Mucosa of stomach (tissue), 1 donor: ENCODE measurements at regions not wholly inside any gene's neighbourhood (a gene's known extent, or its start where the extent isn't known, plus 50 kb on each side); places are given as distances from the start of the nearest gene placed in this dataset.

Experiments used
- H3K27me3 ChIP-seq: one replicate; pipeline ENCODE4 v1.7.0; 2013; ENCODE audit warnings: mild to moderate bottlenecking, low read length; ENCODE audit not compliant: control insufficient read depth, insufficient read depth
- H3K36me3 ChIP-seq: one replicate; pipeline ENCODE4 v1.7.0; 2013; ENCODE audit warnings: low read length; ENCODE audit not compliant: control insufficient read depth, insufficient read depth
- H3K4me1 ChIP-seq: one replicate; pipeline ENCODE4 v1.7.0; 2013; ENCODE audit warnings: mild to moderate bottlenecking, low read length; ENCODE audit not compliant: control insufficient read depth, insufficient read depth
- H3K4me3 ChIP-seq: one replicate; pipeline ENCODE4 v1.7.0; 2013; ENCODE audit warnings: low read length
- H3K9ac ChIP-seq: one replicate; pipeline ENCODE4 v1.7.0; 2013; ENCODE audit warnings: mild to moderate bottlenecking, low read length, moderate library complexity
- H3K9me3 ChIP-seq: one replicate; pipeline ENCODE4 v1.7.0; 2013; ENCODE audit warnings: mild to moderate bottlenecking, low read length, moderate library complexity; ENCODE audit not compliant: control insufficient read depth
- donor health status: Pancreatic carcinoma.

DNA sequence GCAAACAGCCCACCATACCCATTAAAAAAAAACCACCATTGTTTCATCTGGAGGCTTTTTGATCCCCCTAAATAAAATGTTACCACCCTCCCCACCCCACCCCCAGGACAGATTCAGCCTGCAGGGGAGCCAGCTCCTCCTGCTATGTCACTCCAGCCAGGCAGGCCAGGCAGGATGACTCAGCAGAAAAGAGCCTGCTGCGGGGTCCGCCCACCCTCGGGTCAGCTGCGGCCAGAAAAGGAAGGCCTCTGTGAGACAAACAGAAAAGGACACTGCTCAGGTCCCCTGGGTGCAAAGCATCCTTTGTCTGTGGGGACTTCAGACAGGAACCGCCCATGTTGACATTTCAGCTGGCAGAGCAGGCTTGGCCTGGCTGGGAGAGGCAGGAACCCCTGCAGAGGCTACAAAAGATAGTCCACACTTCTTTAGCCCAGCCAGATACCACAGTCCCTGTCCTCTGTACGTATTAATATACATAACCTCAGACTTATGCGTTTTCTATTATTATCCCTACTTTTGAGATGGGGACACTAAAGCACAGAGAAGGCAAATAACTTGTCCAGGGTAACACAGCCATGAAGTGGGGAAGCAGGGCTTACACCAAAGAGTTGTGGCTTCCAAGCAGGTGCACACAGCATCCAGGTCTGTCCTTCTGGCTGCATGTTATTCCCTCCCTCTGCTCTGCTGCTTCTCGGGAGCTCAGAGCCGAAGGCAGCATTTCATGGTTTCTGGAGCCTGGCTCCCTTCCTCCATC is 147.7 kb downstream of the CPEB2 start:
- Histone ChIP-seq H3K9ac (no peak overlapping the region), H3K4me3 (no peak overlapping the region), H3K36me3 (no peaks in the 10 kb centered on the region), H3K4me1 (peaks cover 10% of the 10 kb centered on the region), H3K9me3 (no peaks in the 10 kb centered on the region), H3K27me3 (no peaks in the 10 kb centered on the region)

GRCh38 chr4:15150631-15151030 is 148.3 kb downstream of the CPEB2 start:
- Histone ChIP-seq H3K9me3 (no peaks in the 10 kb centered on the region), H3K36me3 (no peaks in the 10 kb centered on the region), H3K4me1 (peaks cover 10% of the 10 kb centered on the region), H3K9ac (no peak overlapping the region), H3K4me3 (no peak overlapping the region), H3K27me3 (no peaks in the 10 kb centered on the region)

- Histone ChIP-seq H3K4me3 (no peak overlapping the region), H3K9me3 (no peaks in the 10 kb centered on the region), H3K27me3 (no peaks in the 10 kb centered on the region), H3K4me1 (peaks cover 10% of the 10 kb centered on the region), H3K36me3 (no peaks in the 10 kb centered on the region), H3K9ac (no peak overlapping the region)
Observed at GRCh38 chr4:15151033-15151432, 148.8 kb downstream of the CPEB2 start.

DNA sequence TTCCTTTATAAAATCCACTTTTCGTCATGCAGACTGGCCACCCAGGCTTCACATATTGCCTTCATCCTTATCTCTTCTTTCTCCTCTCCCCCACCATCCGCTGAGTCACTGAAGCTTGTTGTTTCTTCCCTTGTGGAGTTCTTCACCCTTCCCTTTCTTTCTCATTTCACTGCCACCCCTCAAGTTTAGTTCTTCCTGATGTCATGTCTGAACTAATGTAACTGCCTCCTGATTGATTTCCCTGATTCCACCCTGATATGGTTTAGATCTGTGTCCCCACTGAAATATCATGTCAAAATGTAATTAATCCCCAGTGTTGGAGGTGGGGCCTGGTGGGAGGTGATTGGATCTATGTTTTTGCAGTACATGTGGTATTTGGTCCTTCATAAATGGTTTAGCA is 151.4 kb downstream of the CPEB2 start:
- H3K27me3 ChIP-seq: no peaks in the 10 kb centered on the region
- no peak overlapping the region for H3K9ac ChIP-seq
- no peaks in the 10 kb centered on the region for H3K9me3 ChIP-seq
- H3K36me3 ChIP-seq: no peaks in the 10 kb centered on the region
- peaks cover 10% of the 10 kb centered on the region for H3K4me1 ChIP-seq
- H3K4me3 ChIP-seq: no peak overlapping the region

GRCh38 chr4:15158406-15159091 is 156.3 kb downstream of the CPEB2 start:
- Histone ChIP-seq H3K9me3 (no peaks in the 10 kb centered on the region), H3K4me3 (no peak overlapping the region), H3K4me1 (no peaks in the 10 kb centered on the region), H3K27me3 (no peaks in the 10 kb centered on the region), H3K36me3 (no peaks in the 10 kb centered on the region), H3K9ac (no peak overlapping the region)

DNA sequence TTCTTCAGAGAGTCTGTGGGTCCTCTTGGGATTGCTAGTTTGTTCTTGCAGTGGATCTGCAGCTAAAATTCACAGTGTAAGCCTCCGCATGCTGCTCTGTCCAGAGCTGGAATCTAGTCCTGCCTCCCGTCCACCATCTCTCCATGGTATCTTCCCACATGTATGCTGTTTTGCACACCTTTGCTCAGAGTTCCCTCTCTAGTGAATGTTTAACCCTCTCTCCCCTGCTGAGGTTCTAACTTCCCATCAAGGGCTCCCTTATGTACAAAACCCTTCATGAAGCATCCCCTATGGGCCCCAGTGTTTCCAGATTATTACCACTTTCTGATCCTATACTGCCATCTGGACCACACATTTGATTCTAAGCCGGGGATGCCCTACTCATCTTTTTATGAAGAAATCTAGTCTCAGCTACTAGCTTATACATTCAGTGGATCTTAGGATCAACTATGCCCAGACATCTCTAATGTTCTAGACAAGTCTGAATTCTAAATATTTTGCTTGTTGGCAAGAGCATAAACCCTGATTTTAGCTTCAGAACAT is 157.3 kb downstream of the CPEB2 start:
- no peaks in the 10 kb centered on the region for H3K27me3 ChIP-seq
- H3K9me3 ChIP-seq: no peaks in the 10 kb centered on the region
- H3K4me1 ChIP-seq: no peaks in the 10 kb centered on the region
- no peak overlapping the region for H3K9ac ChIP-seq
- H3K36me3 ChIP-seq: no peaks in the 10 kb centered on the region
- H3K4me3 ChIP-seq: no peak overlapping the region

- no peaks in the 10 kb centered on the region for H3K4me1 ChIP-seq
- H3K4me3 ChIP-seq: no peak overlapping the region
- no peaks in the 10 kb centered on the region for H3K36me3 ChIP-seq
- no peak overlapping the region for H3K9ac ChIP-seq
- H3K9me3 ChIP-seq: no peaks in the 10 kb centered on the region
- H3K27me3 ChIP-seq: no peaks in the 10 kb centered on the region
Observed at GRCh38 chr4:15161439-15161838, 159.2 kb downstream of the CPEB2 start.

GRCh38 chr4:15162046-15162445 is 159.8 kb downstream of the CPEB2 start:
- Histone ChIP-seq H3K27me3 (no peaks in the 10 kb centered on the region), H3K9ac (no peak overlapping the region), H3K4me1 (no peaks in the 10 kb centered on the region), H3K4me3 (no peak overlapping the region), H3K36me3 (no peaks in the 10 kb centered on the region), H3K9me3 (no peaks in the 10 kb centered on the region)

DNA sequence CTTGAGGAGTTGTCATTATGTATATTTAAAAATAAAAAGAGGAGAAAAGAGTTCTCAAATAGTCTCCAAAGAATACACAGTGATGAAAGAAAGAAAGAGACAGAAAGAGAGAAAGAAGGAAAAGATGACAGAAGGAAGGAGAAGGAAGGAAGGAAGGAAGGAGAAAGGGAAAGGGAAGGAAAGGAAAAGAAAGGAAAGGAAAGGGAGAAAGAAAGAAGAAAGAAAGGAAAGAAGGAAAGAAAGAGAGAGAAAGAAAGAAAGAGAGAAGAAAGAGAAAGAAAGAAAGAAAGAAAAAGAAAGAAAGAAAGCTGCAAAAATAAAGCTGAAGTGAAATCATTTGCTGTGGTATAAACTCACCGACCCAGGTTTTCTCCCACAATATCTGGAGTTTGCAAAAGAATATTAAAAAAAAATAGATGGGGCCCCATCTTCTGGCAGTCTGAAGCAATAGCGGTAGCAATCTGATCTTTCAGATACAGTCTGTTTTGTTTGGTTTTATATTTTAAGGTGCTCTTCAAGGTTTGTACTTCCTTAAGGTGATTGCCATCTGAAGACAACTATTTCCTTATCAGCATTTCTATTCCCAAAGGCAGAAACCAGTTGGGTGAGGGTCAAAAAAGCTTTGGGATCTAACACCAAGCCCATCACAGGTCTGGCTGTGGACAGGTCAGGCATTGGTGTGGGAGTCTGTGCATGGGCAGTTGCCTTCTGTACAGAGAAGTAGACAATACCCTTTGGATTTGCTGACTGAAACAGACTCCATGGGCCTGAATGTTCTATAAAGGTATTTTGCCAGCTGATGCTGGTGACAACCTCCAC is 160.4 kb downstream of the CPEB2 start:
- Histone ChIP-seq H3K27me3 (no peaks in the 10 kb centered on the region), H3K9me3 (no peaks in the 10 kb centered on the region), H3K36me3 (no peaks in the 10 kb centered on the region), H3K9ac (no peak overlapping the region), H3K4me3 (no peak overlapping the region), H3K4me1 (no peaks in the 10 kb centered on the region)

DNA sequence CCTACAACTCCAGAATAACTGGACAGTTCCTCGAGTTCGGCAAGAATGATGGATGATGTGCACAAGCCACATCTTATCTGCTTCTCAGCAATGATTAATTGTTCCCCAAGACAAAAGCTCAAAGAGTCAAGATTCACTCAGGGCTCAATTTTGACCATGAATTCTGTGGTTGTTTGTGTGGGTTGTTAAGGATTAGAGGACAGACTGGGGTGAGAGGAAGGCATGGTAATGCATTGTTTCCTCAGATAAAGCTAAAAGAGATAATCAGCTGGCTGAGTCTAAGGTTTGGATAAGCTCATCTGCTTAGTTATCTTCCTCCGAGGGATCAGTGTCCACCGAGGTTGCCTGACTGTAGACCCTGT is 161.0 kb downstream of the CPEB2 start:
- no peak overlapping the region for H3K9ac ChIP-seq
- no peaks in the 10 kb centered on the region for H3K4me1 ChIP-seq
- no peaks in the 10 kb centered on the region for H3K27me3 ChIP-seq
- H3K4me3 ChIP-seq: no peak overlapping the region
- H3K9me3 ChIP-seq: no peaks in the 10 kb centered on the region
- no peaks in the 10 kb centered on the region for H3K36me3 ChIP-seq

DNA sequence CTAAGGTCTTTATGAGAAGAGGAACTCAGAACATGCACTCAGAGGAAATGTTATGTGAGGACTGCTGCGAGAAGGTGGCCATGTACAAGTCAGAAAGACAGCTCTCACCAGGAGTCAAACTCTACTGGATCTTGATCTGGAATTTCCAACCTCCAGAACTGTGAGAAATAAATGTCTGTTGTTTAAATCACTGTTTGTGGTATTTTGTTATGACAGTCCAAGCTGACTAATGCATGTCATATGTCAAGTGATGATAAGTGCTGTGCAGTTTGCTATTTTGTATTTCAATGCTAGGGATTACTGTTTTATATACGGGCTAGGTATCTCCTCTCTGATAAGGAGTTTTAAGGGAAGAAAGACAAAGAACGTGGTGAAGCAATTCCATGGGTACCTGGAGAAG is 162.3 kb downstream of the CPEB2 start:
- no peaks in the 10 kb centered on the region for H3K9me3 ChIP-seq
- H3K4me1 ChIP-seq: no peaks in the 10 kb centered on the region
- no peaks in the 10 kb centered on the region for H3K36me3 ChIP-seq
- H3K27me3 ChIP-seq: no peaks in the 10 kb centered on the region
- no peak overlapping the region for H3K4me3 ChIP-seq
- no peak overlapping the region for H3K9ac ChIP-seq

- no peaks in the 10 kb centered on the region for H3K9me3 ChIP-seq
- H3K9ac ChIP-seq: no peak overlapping the region
- H3K4me3 ChIP-seq: no peak overlapping the region
- H3K27me3 ChIP-seq: no peaks in the 10 kb centered on the region
- H3K4me1 ChIP-seq: no peaks in the 10 kb centered on the region
- H3K36me3 ChIP-seq: no peaks in the 10 kb centered on the region
Observed at GRCh38 chr4:15167743-15168142, 165.5 kb downstream of the CPEB2 start.
